Activated naive CD4-positive, alpha-beta T cell treated with anti-CD3 and anti-CD28 coated beads, Interleukin-2, amount 50 U/mL, for 24 hours (primary cell): ENCODE measurements at regions not wholly inside any gene's neighbourhood (a gene's known extent, or its start where the extent isn't known, plus 50 kb on each side); places are given as distances from the start of the nearest gene placed in this dataset.

ENCODE experiments used
- H3K27ac Mint-ChIP-seq: one replicate; pipeline ENCODE4 v1.8.0; 2021; ENCODE audit warnings: mild to moderate bottlenecking, mixed read lengths
- H3K27me3 Mint-ChIP-seq: one replicate; pipeline ENCODE4 v1.8.0; 2021; ENCODE audit warnings: mixed read lengths
- H3K36me3 Mint-ChIP-seq: one replicate; pipeline ENCODE4 v1.8.0; 2021; ENCODE audit warnings: mixed read lengths
- H3K4me1 Mint-ChIP-seq: one replicate; pipeline ENCODE4 v1.8.0; 2021; ENCODE audit warnings: mixed read lengths
- H3K4me3 Mint-ChIP-seq: one replicate; pipeline ENCODE4 v1.8.0; 2021; ENCODE audit warnings: mild to moderate bottlenecking, mixed read lengths
- H3K9me3 Mint-ChIP-seq: one replicate; pipeline ENCODE4 v1.8.0; 2021; ENCODE audit warnings: mixed read lengths

DNA sequence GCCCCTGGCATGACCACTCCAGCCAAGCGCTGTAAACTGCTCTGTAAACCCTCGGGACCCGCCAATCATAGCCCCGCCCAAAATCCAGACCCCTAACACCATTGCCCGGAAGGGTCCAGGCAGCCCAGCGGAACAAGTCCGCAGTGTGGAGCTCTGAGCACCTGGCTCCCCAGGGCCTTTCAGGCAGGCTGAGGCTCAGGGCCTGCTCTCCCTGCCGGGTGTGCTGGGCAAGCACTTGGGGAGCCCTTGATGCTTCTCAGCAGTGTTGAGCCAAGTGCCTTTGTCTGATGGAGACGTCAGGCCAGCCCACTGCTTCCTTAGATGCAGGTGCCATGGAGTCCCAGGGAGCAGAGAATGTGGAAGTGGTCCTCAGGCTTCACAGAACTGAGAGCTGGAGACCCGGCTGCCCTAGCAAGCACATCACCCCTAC lies 106.2 kb downstream of the TLE3 start:
- no peak overlapping the region for H3K4me3 Mint-ChIP-seq
- no peaks in the 10 kb centered on the region for H3K4me1 Mint-ChIP-seq

DNA sequence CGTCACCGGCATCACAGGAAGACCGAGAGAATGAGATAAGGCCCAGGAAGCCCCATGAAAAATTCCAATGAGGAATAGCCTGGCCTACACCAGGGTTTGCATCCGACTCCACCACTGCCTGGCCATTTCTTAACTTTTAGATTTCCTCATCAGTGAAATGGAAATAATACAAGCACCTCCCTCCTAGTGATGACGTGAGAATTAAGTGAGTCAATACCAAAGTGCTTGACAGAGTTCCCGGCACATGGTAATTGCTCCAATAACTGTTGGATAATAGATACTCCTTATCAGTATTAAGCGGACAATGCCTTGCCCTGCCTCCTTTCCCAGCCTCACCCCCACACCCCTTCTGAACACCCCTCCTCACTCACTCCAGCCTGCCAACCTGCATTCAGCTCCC lies 105.4 kb downstream of the TLE3 start:
- no peaks in the 10 kb centered on the region for H3K9me3 Mint-ChIP-seq
- H3K36me3 Mint-ChIP-seq: no peaks in the 10 kb centered on the region
- no peaks in the 10 kb centered on the region for H3K27me3 Mint-ChIP-seq
- H3K4me1 Mint-ChIP-seq: no peaks in the 10 kb centered on the region
- H3K4me3 Mint-ChIP-seq: no peak overlapping the region
- no peak overlapping the region for H3K27ac Mint-ChIP-seq

More for the DNA sequence above, 106.2 kb downstream of the TLE3 start:
- no peak overlapping the region for H3K27ac Mint-ChIP-seq
- H3K27me3 Mint-ChIP-seq: no peaks in the 10 kb centered on the region
- H3K36me3 Mint-ChIP-seq: no peaks in the 10 kb centered on the region
- H3K9me3 Mint-ChIP-seq: no peaks in the 10 kb centered on the region

DNA sequence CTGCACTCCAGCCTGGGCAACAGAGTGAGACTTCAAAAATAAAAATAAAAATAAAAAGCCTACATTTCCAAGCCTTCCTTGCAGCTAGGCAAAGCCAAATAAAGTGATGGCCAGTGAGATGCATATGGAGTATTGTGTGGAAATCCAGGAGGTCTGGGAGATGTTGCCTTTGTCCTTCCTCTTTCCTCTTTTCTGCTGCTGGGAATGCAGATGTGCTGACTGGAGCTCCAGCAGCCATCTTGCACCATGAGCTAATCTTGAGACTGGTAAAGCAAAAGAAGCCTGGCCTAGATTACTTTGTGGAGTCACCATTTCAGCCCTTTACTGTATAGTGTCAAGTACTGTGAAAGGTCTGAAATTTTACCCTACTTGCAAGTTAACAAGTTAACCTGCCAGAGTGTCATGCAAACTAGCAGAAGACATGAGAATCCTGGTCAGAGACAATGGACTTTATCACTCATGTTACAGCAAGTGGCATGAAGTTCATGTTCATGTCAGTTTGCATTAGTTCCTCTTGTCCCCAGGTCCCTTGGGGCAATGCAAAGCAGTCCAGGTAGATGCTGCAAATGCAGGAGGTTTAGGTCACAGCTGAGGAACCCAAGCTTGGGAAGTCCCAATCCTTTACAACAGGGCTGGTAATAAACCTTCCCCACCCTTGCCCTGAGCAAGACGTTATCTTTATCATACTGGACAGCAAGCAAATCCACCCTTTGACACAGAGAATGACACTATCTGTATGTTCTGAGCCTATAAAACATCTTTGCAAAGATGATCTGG lies 103.1 kb downstream of the TLE3 start:
- H3K27me3 Mint-ChIP-seq: no peaks in the 10 kb centered on the region
- H3K27ac Mint-ChIP-seq: no peak overlapping the region
- H3K9me3 Mint-ChIP-seq: no peaks in the 10 kb centered on the region
- no peaks in the 10 kb centered on the region for H3K4me1 Mint-ChIP-seq
- H3K36me3 Mint-ChIP-seq: no peaks in the 10 kb centered on the region
- H3K4me3 Mint-ChIP-seq: no peak overlapping the region

DNA sequence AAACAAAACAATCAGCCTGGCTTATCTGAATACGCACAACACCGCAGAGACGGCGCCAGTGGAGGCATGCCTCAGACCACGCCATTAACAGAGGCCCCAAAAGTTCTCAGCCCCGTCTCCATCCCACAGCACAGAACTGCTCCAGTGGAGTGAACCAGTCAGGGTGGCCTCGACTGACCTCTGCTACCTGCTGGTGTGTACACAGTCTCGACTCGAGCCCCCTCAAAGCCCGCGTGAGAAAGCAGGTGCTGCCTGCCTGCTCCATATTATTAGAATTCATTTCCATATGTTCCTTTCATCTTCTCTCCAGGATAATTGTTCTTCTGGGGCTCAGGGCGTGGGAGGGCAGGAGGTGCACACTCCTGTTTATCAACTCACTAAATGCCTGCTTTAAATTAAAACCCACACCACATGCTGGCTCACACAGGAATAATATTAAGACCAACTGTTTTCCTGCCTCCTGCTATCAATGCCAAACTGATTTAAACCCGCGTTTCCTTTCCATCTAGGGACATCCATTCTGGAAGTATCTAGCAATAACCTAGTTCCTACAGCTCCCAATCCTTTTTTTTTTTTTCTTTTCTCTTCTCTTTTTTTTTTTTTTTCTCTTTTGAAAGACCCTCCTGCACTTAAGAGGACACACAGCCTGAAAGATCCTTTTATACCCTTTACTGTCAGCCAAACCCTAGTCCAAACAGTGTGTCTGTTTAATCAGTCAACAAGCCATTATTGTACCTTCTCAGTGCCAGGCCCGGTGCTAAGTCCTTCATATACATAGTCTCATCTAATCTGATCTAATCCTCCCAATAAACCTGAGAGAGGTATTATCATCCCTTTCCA lies 101.2 kb downstream of the TLE3 start:
- H3K9me3 Mint-ChIP-seq: no peaks in the 10 kb centered on the region
- no peak overlapping the region for H3K4me3 Mint-ChIP-seq
- no peaks in the 10 kb centered on the region for H3K4me1 Mint-ChIP-seq
- H3K36me3 Mint-ChIP-seq: no peaks in the 10 kb centered on the region
- no peaks in the 10 kb centered on the region for H3K27me3 Mint-ChIP-seq
- H3K27ac Mint-ChIP-seq: no peak overlapping the region

DNA sequence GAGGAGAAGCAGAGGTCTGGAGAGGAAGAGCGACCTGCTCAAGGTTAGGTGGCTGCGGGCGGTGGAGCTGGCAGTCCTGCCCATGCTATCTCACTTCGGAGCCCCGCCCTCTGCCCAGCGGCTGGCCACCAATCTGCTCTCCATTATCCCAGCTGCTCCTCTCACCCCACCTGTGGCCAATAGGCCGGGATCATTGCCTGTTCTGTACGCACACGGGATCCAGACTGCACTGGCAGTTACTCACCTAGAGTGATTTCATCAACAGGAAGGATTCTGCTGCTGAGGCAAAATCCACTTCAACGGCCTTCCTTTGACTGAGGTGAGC lies 100.6 kb downstream of the TLE3 start:
- no peaks in the 10 kb centered on the region for H3K9me3 Mint-ChIP-seq
- no peak overlapping the region for H3K27ac Mint-ChIP-seq
- no peaks in the 10 kb centered on the region for H3K36me3 Mint-ChIP-seq
- no peaks in the 10 kb centered on the region for H3K4me1 Mint-ChIP-seq
- no peak overlapping the region for H3K4me3 Mint-ChIP-seq
- H3K27me3 Mint-ChIP-seq: no peaks in the 10 kb centered on the region
